ENCODE measurements at regions not wholly inside any gene's neighbourhood (a gene's known extent, or its start where the extent isn't known, plus 50 kb on each side); places are given as distances from the start of the nearest gene placed in this dataset.

DNA sequence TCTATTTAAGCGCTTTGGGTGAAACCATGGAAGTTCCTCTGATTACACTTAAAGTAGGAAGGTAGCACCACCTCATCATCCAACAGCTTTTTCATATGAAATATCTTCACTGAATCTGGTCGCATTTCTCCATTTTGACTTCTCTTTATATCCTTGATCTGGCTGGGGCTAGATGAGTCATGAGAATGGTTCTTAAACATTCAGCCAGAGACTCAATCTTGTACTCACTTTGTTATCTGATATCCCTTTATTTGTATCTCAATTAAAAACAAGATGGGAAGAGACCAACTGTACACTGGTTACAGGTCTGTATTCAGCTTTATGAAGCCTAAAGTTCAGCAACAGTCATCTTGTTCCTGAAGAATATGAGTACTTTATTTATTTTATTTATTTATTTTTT lies 84.9 kb downstream of the CBLL2 start:
- intact Hi-C loops (cut with micrococcal nuclease): no loop called here
- H3K9me3 ChIP-seq (replicated peaks): no peaks in the 10 kb centered on the region
- TF ChIP-seq, protein P1, sequence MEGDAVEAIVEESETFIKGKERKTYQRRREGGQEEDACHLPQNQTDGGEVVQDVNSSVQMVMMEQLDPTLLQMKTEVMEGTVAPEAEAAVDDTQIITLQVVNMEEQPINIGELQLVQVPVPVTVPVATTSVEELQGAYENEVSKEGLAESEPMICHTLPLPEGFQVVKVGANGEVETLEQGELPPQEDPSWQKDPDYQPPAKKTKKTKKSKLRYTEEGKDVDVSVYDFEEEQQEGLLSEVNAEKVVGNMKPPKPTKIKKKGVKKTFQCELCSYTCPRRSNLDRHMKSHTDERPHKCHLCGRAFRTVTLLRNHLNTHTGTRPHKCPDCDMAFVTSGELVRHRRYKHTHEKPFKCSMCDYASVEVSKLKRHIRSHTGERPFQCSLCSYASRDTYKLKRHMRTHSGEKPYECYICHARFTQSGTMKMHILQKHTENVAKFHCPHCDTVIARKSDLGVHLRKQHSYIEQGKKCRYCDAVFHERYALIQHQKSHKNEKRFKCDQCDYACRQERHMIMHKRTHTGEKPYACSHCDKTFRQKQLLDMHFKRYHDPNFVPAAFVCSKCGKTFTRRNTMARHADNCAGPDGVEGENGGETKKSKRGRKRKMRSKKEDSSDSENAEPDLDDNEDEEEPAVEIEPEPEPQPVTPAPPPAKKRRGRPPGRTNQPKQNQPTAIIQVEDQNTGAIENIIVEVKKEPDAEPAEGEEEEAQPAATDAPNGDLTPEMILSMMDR (IDR thresholded peaks at IDR 0.05; ENCODE audit: borderline replicate concordance): no peak
- DNase-seq: no peak
- H3K4me1 ChIP-seq: no peaks in the 10 kb centered on the region
- no peaks in the 10 kb centered on the region for H3K27me3 ChIP-seq (ENCODE audit: low read depth)
- no peak overlapping the region for H3K27ac ChIP-seq (replicated peaks)
- H3K36me3 ChIP-seq: no peaks in the 10 kb centered on the region
- H3K4me3 ChIP-seq: no peak overlapping the region

DNA sequence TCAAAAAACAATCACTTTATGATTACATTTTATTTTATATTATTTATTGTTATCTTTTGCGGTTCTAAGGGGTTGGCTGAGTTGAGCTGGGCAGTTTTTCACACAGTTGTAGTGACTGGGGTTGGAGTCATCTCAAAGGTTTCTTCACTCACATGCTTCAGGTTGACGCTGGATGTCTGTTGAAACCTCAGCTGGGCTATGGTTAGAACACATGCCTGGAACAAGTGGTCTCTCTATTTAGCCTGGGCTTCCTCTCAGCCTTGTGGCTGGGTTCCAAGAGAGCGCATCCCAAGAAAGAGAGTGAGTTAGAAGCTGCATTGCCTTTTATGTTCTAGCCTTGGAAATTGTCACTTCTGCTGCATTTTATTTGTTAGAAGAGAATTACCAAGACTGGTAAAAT lies 87.4 kb downstream of the CBLL2 start:
- H3K9me3 ChIP-seq (replicated peaks): no peaks in the 10 kb centered on the region

DNA sequence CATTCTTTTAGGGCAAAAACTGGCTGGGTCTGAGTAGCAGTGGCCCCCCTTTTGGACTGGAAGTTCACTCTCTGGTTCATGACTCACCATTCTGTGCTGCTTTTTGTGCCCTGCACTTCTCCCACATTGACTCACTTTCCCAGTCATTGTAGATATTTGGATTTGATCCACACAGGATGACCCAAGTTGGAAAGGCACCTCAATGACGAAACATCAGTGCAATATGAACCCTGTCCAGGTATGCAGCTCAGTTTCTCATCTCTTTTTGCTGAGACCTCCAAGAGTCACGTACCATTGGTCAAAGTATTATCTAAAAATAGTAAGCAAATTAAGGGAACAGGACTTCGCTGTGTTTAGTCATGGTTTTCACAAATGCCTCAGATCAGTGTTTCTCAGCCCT lies 92.7 kb downstream of the CBLL2 start:
- no peaks in the 10 kb centered on the region for H3K4me1 ChIP-seq
- intact Hi-C loops (cut with micrococcal nuclease): no loop called here
- TF ChIP-seq, protein P1 (IDR thresholded peaks at IDR 0.05; ENCODE audit: borderline replicate concordance): no peak
- no peaks in the 10 kb centered on the region for H3K36me3 ChIP-seq
- no peak overlapping the region for H3K4me3 ChIP-seq
- H3K9me3 ChIP-seq (replicated peaks): no peaks in the 10 kb centered on the region
- H3K27me3 ChIP-seq (ENCODE audit: low read depth): no peaks in the 10 kb centered on the region
- no peak overlapping the region for H3K27ac ChIP-seq (replicated peaks)
- DNase-seq: no peak

More for the DNA sequence above, 87.4 kb downstream of the CBLL2 start:
- no peak overlapping the region for H3K27ac ChIP-seq (replicated peaks)
- no peak overlapping the region for H3K4me3 ChIP-seq
- TF ChIP-seq, protein P1 (IDR thresholded peaks at IDR 0.05; ENCODE audit: borderline replicate concordance): no peak
- H3K4me1 ChIP-seq: no peaks in the 10 kb centered on the region
- no peaks in the 10 kb centered on the region for H3K27me3 ChIP-seq (ENCODE audit: low read depth)
- DNase-seq: no peak
- no peaks in the 10 kb centered on the region for H3K36me3 ChIP-seq
- intact Hi-C loops (cut with micrococcal nuclease): no loop called here

DNA sequence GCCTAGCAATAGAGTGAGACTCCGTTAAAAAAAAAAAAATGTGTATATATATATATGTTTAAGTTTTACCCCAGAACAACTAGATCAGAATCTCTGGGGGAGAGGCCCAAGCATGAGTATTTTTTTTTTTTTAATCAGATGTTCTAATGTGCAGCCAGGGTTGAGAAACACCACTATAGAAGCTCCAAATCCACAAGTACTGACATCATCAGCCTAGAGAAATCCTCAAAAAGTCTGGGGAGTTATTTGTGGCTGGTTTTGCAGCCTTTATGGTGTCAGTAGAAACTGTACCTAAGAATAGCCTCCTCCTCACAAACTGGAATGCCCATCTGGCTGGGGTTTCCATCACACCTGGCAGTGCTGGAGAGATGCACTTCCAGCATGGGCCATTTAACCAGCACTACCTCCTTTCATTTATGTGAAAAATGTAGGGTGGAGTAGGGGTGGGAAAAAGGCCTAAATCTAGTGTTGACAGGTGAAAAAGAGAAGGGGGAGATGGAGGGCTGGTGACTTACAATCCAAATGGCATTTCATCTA lies 93.5 kb downstream of the CBLL2 start:
- no peak for DNase-seq
- Histone ChIP-seq H3K27ac (replicated peaks) (no peak overlapping the region), H3K27me3 (ENCODE audit: low read depth) (no peaks in the 10 kb centered on the region), H3K36me3 (no peaks in the 10 kb centered on the region), H3K9me3 (replicated peaks) (no peaks in the 10 kb centered on the region), H3K4me3 (no peak overlapping the region), H3K4me1 (no peaks in the 10 kb centered on the region)
- TF ChIP-seq, protein P1 (IDR thresholded peaks at IDR 0.05; ENCODE audit: borderline replicate concordance): no peak
- intact Hi-C loops (cut with micrococcal nuclease): no loop called here

DNA sequence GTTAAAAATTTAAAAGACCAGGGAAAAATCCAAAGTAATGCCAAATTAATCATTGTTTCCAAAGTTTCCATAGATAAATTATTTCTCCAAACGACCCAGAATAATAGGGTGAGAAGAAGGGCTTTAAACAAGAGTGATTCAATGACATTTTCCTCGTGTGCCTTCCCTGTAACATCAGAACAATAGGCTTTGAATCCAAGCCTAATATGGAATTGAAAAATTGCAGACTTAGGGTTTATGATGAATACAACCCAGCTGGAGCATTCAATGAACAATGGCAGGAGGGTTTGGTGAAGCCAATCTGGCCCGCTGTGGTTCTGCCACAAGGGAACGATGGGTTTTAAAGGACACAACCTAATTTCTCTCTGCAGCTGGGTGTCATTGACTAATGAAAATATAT lies 94.2 kb downstream of the CBLL2 start:
- Histone ChIP-seq H3K9me3 (replicated peaks) (no peaks in the 10 kb centered on the region), H3K4me1 (no peaks in the 10 kb centered on the region), H3K27me3 (ENCODE audit: low read depth) (no peaks in the 10 kb centered on the region), H3K27ac (replicated peaks) (no peak overlapping the region), H3K36me3 (no peaks in the 10 kb centered on the region), H3K4me3 (no peak overlapping the region)
- DNase-seq: no peak
- intact Hi-C loops (cut with micrococcal nuclease): no loop called here
- TF ChIP-seq, protein P1 (IDR thresholded peaks at IDR 0.05; ENCODE audit: borderline replicate concordance): no peak
